Left cardiac atrium (tissue), 4 donors: ENCODE measurements at regions not wholly inside any gene's neighbourhood (a gene's known extent, or its start where the extent isn't known, plus 50 kb on each side); places are given as distances from the start of the nearest gene placed in this dataset.

Source experiments
- ATAC-seq, 2 donors: fragments of 200-7000 bp; cut with Tn5 transposase; one replicate each; pipeline ENCODE4 v1.9.1; 2020; ENCODE audit warnings: mild to moderate bottlenecking in 2 of 2, moderate library complexity in 2 of 2
- DNase-seq: peaks from one replicate; pipeline ENCODE4 v3.0.0-alpha.2; 2020
- intact Hi-C, 2 donors: fragments of 100-400 bp; cut with DNase I; formaldehyde crosslinking; loops; one replicate each; pipeline versions ENCODE4 v1.14.1 to v1.15.1; 2022 to 2023
- donor health status: DM: no; HTN: yes; CAD: no.
- donor health status: DM: no; HTN: yes; CAD: no; lungs with severe emphysema.
- donor health status: DM: yes; HTN: yes; CAD: no.
- donor health status: Dilated cardiomyopathy.

- DNase-seq (no peak), ATAC-seq (no peak)
- intact Hi-C loops: no loop called here
Observed at GRCh38 chr3:5800965-5801364, 613.5 kb downstream of the EDEM1 start.

GRCh38 chr3:5806192-5806591 is 618.7 kb downstream of the EDEM1 start:
- no peak for DNase-seq
- intact Hi-C loops: no loop called here
- no peak for ATAC-seq

- ATAC-seq: no peak
- intact Hi-C loops: no loop called here
- no peak for DNase-seq
Observed at GRCh38 chr3:5809586-5810246, 622.2 kb downstream of the EDEM1 start.

GRCh38 chr3:5811016-5811415 is 623.5 kb downstream of the EDEM1 start:
- no peak for ATAC-seq
- intact Hi-C loops: no loop called here
- DNase-seq: no peak

GRCh38 chr3:5813521-5813920 is 626.0 kb downstream of the EDEM1 start:
- no peak for DNase-seq
- intact Hi-C loops: no loop called here
- ATAC-seq: no peak

- DNase-seq (no peak), ATAC-seq (no peak)
- intact Hi-C loops: no loop called here
Observed at GRCh38 chr3:5822843-5823242, 635.3 kb downstream of the EDEM1 start.

- intact Hi-C loops: no loop called here
- DNase-seq (no peak), ATAC-seq (no peak)
Observed at GRCh38 chr3:5826467-5826866, 639.0 kb downstream of the EDEM1 start.

- DNase-seq: no peak
- ATAC-seq: no peak
- intact Hi-C loops: no loop called here
Observed at GRCh38 chr3:5828251-5828650, 640.7 kb downstream of the EDEM1 start.

GRCh38 chr3:5840056-5840455 is 652.5 kb downstream of the EDEM1 start:
- no peak for ATAC-seq
- intact Hi-C loops: no loop called here
- DNase-seq: no peak

- ATAC-seq: no peak
Observed at GRCh38 chr3:5841599-5841998, 654.1 kb downstream of the EDEM1 start.

GRCh38 chr3:5846261-5846660 is 658.8 kb downstream of the EDEM1 start:
- intact Hi-C loops: no loop called here
- ATAC-seq (no peak), DNase-seq (no peak)

More at GRCh38 chr3:5841599-5841998, 654.1 kb downstream of the EDEM1 start:
- no peak for DNase-seq
- intact Hi-C loops: no loop called here

GRCh38 chr3:5861151-5861550 is 673.6 kb downstream of the EDEM1 start:
- DNase-seq: no peak
- intact Hi-C loops: no loop called here
- ATAC-seq: no peak

GRCh38 chr3:5874931-5875341 is 687.4 kb downstream of the EDEM1 start:
- intact Hi-C loops: no loop called here
- ATAC-seq (no peak), DNase-seq (no peak)

- DNase-seq (no peak), ATAC-seq (no peak)
- intact Hi-C loops: no loop called here
Observed at GRCh38 chr3:5888851-5889250, 701.3 kb downstream of the EDEM1 start.

- DNase-seq (no peak), ATAC-seq (no peak)
- intact Hi-C loops: no loop called here
Observed at GRCh38 chr3:5889374-5889773, 701.9 kb downstream of the EDEM1 start.

GRCh38 chr3:5891711-5892110 is 704.2 kb downstream of the EDEM1 start:
- ATAC-seq: no peak

GRCh38 chr3:5898106-5898505 is 710.6 kb downstream of the EDEM1 start:
- DNase-seq: no peak
- no peak for ATAC-seq
- intact Hi-C loops: no loop called here

More at GRCh38 chr3:5891711-5892110, 704.2 kb downstream of the EDEM1 start:
- no peak for DNase-seq
- intact Hi-C loops: no loop called here

GRCh38 chr3:5899014-5899761 is 711.7 kb downstream of the EDEM1 start:
- intact Hi-C loops: no loop called here
- ATAC-seq (no peak), DNase-seq (no peak)

GRCh38 chr3:5917932-5918331 is 730.4 kb downstream of the EDEM1 start:
- intact Hi-C loops: no loop called here
- no peak for DNase-seq
- ATAC-seq: no peak

- DNase-seq (no peak), ATAC-seq (no peak)
Observed at GRCh38 chr3:5918626-5919025, 731.1 kb downstream of the EDEM1 start.

GRCh38 chr3:5929027-5929426 is 741.5 kb downstream of the EDEM1 start:
- DNase-seq (no peak), ATAC-seq (no peak)
- intact Hi-C loops: no loop called here

More at GRCh38 chr3:5918626-5919025, 731.1 kb downstream of the EDEM1 start:
- intact Hi-C loops: no loop called here
